ENCODE measurements at regions not wholly inside any gene's neighbourhood (a gene's known extent, or its start where the extent isn't known, plus 50 kb on each side); places are given as distances from the start of the nearest gene placed in this dataset.

DNA sequence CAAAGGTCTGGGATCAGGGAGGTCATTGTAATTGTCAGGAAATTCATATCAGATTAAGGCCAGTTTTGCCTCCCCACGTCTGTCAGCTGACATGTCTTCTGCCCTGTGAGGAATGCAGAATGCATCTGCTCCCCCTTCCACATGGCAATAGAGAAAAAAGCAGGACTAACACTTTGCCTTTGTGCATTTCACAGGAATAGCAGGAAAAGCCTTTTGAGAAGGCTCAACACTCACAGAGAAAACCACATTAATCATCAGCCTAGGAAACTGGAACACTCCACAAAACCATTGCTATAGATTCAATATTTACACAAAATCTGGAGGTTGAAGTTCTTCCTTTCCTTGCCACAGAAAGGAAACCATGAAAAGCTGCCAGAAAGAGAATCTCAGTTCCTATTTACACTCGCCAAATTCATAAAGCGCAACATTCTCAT lies 165.2 kb upstream of the HES1 start:
- no peak for DNase-seq

DNA sequence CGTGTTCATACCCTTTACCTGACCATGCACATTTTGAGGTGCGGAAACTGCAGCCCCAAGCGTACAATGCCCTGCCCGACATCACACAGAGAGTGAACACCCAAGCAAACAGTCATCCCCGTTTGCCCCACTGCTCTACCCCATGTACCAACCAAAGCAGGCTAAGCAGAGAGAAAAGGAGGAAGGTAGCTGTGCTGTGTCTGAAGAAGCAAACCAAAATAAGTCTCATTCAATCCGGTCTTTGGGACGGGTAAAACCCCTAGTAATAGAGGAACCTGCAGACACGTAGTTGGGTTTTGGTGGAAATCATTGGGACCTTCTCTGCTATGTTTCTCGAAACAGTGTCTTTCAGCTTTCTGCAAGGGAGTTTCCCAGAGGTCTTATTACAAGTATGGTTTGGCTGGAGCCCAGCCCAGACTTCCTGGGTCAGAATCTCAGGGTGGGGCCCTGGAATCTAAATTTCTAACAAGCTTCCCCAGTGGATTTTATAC lies 164.6 kb upstream of the HES1 start:
- no peak for DNase-seq

- no peak for DNase-seq
Observed at GRCh38 chr3:193971966-193972365, 164.0 kb upstream of the HES1 start.

GRCh38 chr3:193972832-193973231 lies 163.1 kb upstream of the HES1 start:
- no peak for DNase-seq

GRCh38 chr3:193974191-193974652 lies 161.7 kb upstream of the HES1 start:
- DNase-seq: no peak

DNA sequence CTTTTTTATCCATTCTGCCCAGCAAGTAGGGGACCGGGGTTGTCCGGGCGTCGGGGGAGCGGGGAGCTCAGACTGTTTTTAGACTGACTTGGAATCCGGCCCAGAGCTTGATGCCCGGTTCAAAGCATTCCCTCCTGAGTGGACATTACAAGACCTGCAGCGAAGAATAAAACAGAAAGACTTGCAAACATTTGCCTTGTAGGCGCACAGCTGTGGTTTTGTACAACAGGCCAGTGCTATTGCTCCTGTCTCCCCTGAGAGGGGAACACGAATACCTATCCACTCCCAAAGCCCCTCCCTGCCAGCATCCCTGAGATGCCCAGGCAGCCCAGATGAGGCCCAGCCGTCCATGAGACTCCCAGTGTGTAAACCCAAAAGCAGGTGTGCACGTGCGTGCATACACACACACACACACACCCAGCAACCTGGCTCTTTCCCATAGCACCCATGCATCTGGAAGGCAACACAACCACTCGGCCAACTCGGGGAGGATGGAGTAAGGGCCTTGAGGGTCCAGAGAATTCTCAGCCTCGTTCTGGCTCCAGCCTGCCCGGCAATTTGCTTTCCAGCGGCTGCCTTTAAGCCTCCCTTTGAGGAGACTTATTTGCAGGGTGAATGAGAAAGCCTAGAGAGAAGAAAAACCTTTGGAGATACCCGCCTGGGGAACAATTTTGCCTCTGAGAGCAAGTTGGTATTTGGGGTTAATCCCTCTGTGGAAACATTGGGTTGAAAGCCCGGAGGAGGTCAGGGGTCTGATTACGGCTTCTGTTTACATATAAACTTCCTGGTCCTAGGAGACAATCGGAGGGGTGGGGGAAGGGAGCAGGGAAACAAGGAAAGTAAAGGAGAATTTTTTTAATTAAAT lies 161.0 kb upstream of the HES1 start:
- no peak for DNase-seq

- no peak for DNase-seq
Observed at GRCh38 chr3:193977622-193978021, 158.3 kb upstream of the HES1 start.

GRCh38 chr3:193978030-193978429 lies 157.9 kb upstream of the HES1 start:
- DNase-seq: no peak

GRCh38 chr3:193978486-193978885 lies 157.5 kb upstream of the HES1 start:
- DNase-seq: no peak

DNA sequence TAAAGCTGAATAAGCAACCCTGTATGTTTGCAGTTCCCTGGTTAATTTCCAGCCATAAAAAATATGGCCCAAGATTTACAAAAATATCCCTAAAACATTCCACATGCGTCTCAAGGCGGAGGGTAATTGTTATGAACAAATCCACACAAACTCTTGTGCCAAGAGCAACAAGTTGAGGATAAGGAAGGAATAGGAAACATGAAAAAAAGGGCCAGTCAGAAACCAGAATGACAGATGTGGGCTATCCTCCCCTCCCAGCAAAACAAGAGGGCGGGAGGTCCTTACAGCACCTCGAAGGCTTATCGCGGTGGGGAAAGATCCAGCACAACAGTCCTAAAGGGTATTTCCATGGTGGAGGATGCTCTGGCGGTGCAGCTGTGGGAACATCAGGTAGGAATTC lies 155.6 kb upstream of the HES1 start:
- DNase-seq: no peak

DNA sequence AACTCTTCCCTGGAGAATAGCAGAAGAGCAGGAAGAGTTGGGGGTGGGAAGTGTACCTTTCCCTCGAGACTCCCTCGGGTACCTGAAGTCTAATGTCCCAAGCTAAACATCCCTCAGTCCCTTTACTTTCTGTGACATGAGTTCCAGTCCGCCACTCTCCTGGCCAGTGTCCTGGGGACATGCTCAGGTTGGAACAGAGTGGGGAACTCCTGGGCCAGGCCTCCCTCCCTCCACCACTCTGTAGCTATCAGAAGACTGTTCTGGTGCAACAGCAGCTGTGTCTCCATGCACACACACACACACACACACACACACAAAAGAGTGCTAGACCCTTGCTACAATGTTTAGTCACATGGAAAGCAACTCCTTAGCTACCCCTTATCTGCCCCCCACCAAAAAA lies 155.0 kb upstream of the HES1 start:
- no peak for DNase-seq

DNA sequence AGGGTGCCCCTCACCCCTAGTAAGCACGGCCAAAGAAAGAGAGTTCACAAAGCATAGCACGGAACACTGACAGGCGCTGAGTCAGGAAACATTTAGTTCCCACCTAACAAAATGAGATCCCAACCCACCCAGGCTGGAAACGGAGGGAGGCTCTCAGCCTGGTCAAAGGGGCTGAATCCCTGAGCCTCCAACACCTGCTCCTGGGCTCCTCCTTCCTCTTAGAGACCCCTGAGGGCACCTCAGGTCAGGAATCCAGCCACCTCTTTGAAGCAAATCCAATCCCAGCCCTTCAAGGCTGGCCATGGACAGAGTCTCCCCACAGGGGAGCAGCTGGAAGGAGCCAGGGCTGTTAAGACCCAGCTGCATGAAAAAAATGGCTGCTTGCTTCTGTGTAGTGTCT lies 154.4 kb upstream of the HES1 start:
- no peak for DNase-seq

- no peak for DNase-seq
Observed at GRCh38 chr3:193982258-193982659, 153.7 kb upstream of the HES1 start.

DNA sequence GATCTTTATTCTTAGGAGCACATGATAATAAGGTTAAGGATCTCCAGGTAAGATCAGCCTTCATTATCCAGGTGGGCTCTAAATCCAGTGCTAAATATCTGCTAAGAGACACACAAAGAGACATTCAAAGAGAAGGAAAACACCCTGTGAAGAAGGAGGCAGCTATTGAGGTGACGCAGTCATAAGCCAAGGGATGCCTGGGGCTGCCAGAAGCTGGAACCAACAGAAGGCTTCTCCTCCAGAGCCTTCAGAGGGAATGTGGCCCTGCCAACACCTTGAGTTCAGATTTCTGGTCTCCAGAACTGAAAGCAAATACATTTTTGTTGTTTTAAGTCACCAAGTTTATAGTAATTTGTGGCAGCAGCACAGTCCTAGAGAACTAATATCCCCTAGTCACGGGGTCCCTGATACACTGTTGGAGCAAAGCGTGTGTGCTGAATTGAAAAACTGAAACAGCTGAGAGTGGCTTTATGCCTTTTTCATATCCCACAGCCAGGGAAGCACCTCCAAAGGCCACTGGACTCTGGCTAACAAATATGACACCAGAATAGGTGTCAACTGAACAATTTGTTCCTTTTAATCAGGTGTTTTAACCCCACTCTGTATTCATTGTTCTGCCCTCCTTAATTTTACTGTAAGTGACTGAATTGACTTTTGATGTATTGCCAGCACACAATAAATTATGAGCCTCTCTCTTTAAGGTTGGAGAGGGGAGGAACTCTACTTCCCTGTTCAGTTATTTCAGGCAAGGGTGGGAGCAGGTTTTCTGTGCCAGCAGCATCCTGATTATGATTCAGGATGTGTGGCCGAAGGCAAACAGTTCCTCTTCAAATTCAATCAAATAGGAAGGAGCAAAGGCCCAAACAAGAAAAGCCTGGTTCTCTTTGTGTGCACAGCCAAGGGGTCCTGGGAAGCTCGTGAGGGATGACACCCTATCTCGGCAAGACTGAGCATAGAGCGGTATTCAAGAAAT lies 151.8 kb upstream of the HES1 start:
- no peak for DNase-seq

- no peak for DNase-seq
Observed at GRCh38 chr3:193984876-193985275, 151.1 kb upstream of the HES1 start.

GRCh38 chr3:193987186-193987585 lies 148.8 kb upstream of the HES1 start:
- DNase-seq: no peak

- no peak for DNase-seq
Observed at GRCh38 chr3:193989186-193989585, 146.8 kb upstream of the HES1 start.

DNA sequence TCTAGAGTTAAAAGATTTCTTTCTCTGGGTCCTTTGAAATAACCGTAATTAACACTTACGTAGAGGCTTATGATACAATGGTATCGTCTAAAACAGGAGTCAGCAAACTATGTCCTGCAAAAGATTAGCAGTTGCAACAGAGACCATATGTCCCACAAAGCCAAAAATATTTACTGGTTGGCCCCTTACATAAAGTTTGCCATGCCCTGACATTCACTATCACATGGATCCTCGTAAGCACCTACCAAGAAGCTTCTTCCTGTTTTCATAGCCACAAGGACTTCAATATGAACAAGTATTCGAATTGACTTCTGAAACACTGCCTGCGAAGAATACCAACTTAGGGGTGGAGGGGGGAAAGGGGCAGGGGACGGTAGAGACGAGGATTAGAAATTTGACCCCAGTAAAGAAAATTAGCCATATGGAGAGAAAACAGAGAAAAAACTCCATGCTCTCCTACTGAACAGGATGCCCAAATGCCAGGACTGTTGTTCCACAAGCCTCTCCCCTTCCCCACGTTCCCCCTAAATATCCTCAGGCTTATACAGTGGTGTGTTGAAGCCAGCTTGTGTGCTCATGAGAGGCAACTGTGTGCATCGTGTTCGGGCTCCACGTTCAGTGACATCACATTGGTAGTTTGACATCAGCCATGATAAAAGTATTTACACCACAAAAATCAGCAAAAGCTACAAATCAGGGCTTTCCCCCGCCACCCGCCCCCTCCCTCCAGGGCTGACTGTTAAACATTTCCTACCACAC lies 144.1 kb upstream of the HES1 start:
- DNase-seq: no peak

- DNase-seq: no peak
Observed at GRCh38 chr3:193992425-193993037, 143.4 kb upstream of the HES1 start.

GRCh38 chr3:193996221-193996620 lies 139.7 kb upstream of the HES1 start:
- no peak for DNase-seq

GRCh38 chr3:193996641-193997089 lies 139.3 kb upstream of the HES1 start:
- no peak for DNase-seq
